IMR-90 (cell line): ENCODE measurements at regions not wholly inside any gene's neighbourhood (a gene's known extent, or its start where the extent isn't known, plus 50 kb on each side); places are given as distances from the start of the nearest gene placed in this dataset.

Experiments used
- ATAC-seq: fragments of 200-7000 bp; cut with Tn5 transposase; 2 replicates; pipeline ENCODE4 v1.9.1; 2020; ENCODE audit warnings: low read depth, mild to moderate bottlenecking, moderate library complexity
- BruUV-seq: library from RNA; stranded (reverse); fragments of 400-500 nt; replicated peaks from 2 replicates; lab custom pipeline; 2021; lab: Mats Ljungman, UMichigan
- CTCF ChIA-PET: fragments of 300-600 bp; formaldehyde crosslinking; extraction: SDS; loops from one replicate; lab custom pipeline; 2021; ENCODE audit warnings: antibody characterized with exemption; lab: Yijun Ruan, JAX
- POLR2A ChIA-PET: fragments of 300-600 bp; sonication (Branson Sonifier 250); formaldehyde crosslinking; loops from one replicate; lab custom pipeline; 2022; ENCODE audit warnings: antibody characterized with exemption; ENCODE audit not compliant: unreplicated experiment; lab: Charles Lee
- DNase-seq: peaks from one replicate; pipeline ENCODE4 v3.0.0; 2013
- H2AFZ ChIP-seq: replicated peaks from 2 replicates; pipeline ENCODE3; 2013; ENCODE audit warnings: low read length, mild to moderate bottlenecking; ENCODE audit not compliant: poor library complexity
- H2AK5ac ChIP-seq: 2 replicates; pipeline ENCODE4 v1.6.1; 2013; ENCODE audit warnings: low read depth, low read length, inconsistent platforms
- H2AK9ac ChIP-seq: replicated peaks from 2 replicates; pipeline ENCODE3; 2013; ENCODE audit warnings: mild to moderate bottlenecking, low read depth, low read length, moderate library complexity; ENCODE audit not compliant: poor library complexity
- H2BK120ac ChIP-seq: 2 replicates; pipeline ENCODE4 v1.6.1; 2013; ENCODE audit warnings: low read depth, low read length, inconsistent platforms
- H2BK15ac ChIP-seq: 3 replicates; pipeline ENCODE4 v1.6.1; 2013; ENCODE audit warnings: low read depth, low read length, inconsistent platforms
- H2BK20ac ChIP-seq: 2 replicates; pipeline ENCODE4 v1.6.1; 2013; ENCODE audit warnings: low read depth, mild to moderate bottlenecking, inconsistent platforms, low read length, moderate library complexity
- H2BK5ac ChIP-seq: 2 replicates; pipeline ENCODE4 v1.6.1; 2013; ENCODE audit warnings: mild to moderate bottlenecking, low read depth, low read length, inconsistent platforms; ENCODE audit not compliant: poor library complexity, severe bottlenecking
- H3K14ac ChIP-seq: replicated peaks from 2 replicates; pipeline ENCODE4 v1.6.1; 2013; ENCODE audit warnings: low read depth, low read length, inconsistent platforms
- H3K18ac ChIP-seq: 2 replicates; pipeline ENCODE4 v1.6.1; 2013; ENCODE audit warnings: low read depth, low read length, control low read depth
- H3K23ac ChIP-seq: 2 replicates; pipeline ENCODE4 v1.6.1; 2013; ENCODE audit warnings: low read depth, low read length, inconsistent platforms
- H3K27ac ChIP-seq: 2 replicates; pipeline ENCODE4 v1.5.1; 2013; ENCODE audit warnings: mild to moderate bottlenecking, control low read depth, low read length; ENCODE audit not compliant: insufficient read depth
- H3K27me3 ChIP-seq: 2 replicates; pipeline ENCODE4 v1.6.1; 2013; ENCODE audit warnings: low read length; ENCODE audit not compliant: control insufficient read depth, insufficient read depth
- H3K36me3 ChIP-seq: 2 replicates; pipeline ENCODE4 v1.6.1; 2013; ENCODE audit warnings: low read length, mixed read lengths; ENCODE audit not compliant: control insufficient read depth, insufficient read depth
- H3K4ac ChIP-seq: 2 replicates; pipeline ENCODE4 v1.6.1; 2013; ENCODE audit warnings: low read depth, low read length, inconsistent platforms
- H3K4me1 ChIP-seq: 2 replicates; pipeline ENCODE4 v1.6.1; 2013; ENCODE audit warnings: low read length, mixed read lengths; ENCODE audit not compliant: control insufficient read depth, insufficient read depth
- H3K4me2 ChIP-seq: 2 replicates; pipeline ENCODE4 v1.6.1; 2013; ENCODE audit warnings: low read depth, mild to moderate bottlenecking, control low read depth, low read length, moderate library complexity
- H3K4me3 ChIP-seq: 2 replicates; pipeline ENCODE4 v1.5.1; 2013; ENCODE audit warnings: low read depth, mild to moderate bottlenecking, control low read depth, low read length, moderate library complexity; ENCODE audit not compliant: insufficient read depth
- H3K56ac ChIP-seq: 2 replicates; pipeline ENCODE4 v1.6.1; 2013; ENCODE audit warnings: low read length, inconsistent platforms; ENCODE audit not compliant: insufficient read depth; ENCODE audit errors: extremely low read depth
- H3K79me1 ChIP-seq, 2 experiments: 2 replicates each; pipeline ENCODE4 v1.6.1; 2013; ENCODE audit warnings: low read length in 2 of 2, inconsistent platforms in 1 of 2, low read depth in 1 of 2
- H3K9ac ChIP-seq: 2 replicates; pipeline ENCODE4 v1.6.1; 2013; ENCODE audit warnings: low read depth, low read length, control low read depth
- H3K9me1 ChIP-seq: 2 replicates; pipeline ENCODE4 v1.6.1; 2013; ENCODE audit warnings: low read length, inconsistent platforms; ENCODE audit not compliant: insufficient read depth
- H3K9me3 ChIP-seq: 2 replicates; pipeline ENCODE4 v1.6.1; 2013; ENCODE audit warnings: low read length; ENCODE audit not compliant: control insufficient read depth, insufficient read depth
- H4K20me1 ChIP-seq: 2 replicates; pipeline ENCODE4 v1.6.1; 2013; ENCODE audit warnings: low read length, inconsistent platforms; ENCODE audit not compliant: insufficient read depth
- H4K5ac ChIP-seq: 2 replicates; pipeline ENCODE4 v1.6.1; 2013; ENCODE audit warnings: mild to moderate bottlenecking, low read depth, low read length, control low read depth
- H4K8ac ChIP-seq, 2 experiments: 2 replicates each; pipeline ENCODE4 v1.6.1; 2013; ENCODE audit warnings: low read depth in 2 of 2, low read length in 2 of 2, control low read depth in 1 of 2, inconsistent platforms in 1 of 2
- H4K91ac ChIP-seq: 2 replicates; pipeline ENCODE4 v1.6.1; 2013; ENCODE audit warnings: low read depth, low read length, inconsistent platforms; ENCODE audit not compliant: insufficient read depth
- BHLHE40 ChIP-seq: fragments of 150-350 bp; IDR thresholded peaks from 2 replicates; pipeline ENCODE4 v1.6.1; 2016; ENCODE audit warnings: mild to moderate bottlenecking, low read depth, low read length
- CHD1 ChIP-seq: IDR thresholded peaks from 2 replicates; pipeline ENCODE4 v1.6.1; 2012; ENCODE audit warnings: low read depth, low read length, improper control_type of control experiment
- CTCF ChIP-seq: conservative IDR thresholded peaks from 2 replicates; pipeline ENCODE4 v1.5.1; 2012; ENCODE audit warnings: mild to moderate bottlenecking, low read depth, low read length, improper control_type of control experiment
- MXI1 ChIP-seq: IDR thresholded peaks from 2 replicates; pipeline ENCODE4 v1.6.1; 2012; ENCODE audit warnings: low read depth, mild to moderate bottlenecking, low read length, moderate library complexity, borderline replicate concordance
- NFE2L2 ChIP-seq: fragments of 150-350 bp; IDR thresholded peaks from 2 replicates; pipeline ENCODE4 v1.6.1; 2016; ENCODE audit warnings: low read depth, mild to moderate bottlenecking, low read length
- WGBS, 2 experiments: methylation state at CpG; one replicate each; pipeline versions ENCODE4 v1.1.5 to v1.1.7; 2013; ENCODE audit warnings: missing lambda C conversion rate in 2 of 2; ENCODE audit not compliant: insufficient read length in 1 of 2; ENCODE audit errors: extremely low coverage in 2 of 2; 5-methylcytosine and 5-hydroxymethylcytosine counted together
- dilution Hi-C: fragments of 300-500 bp; cut with HindIII; formaldehyde crosslinking; loops from one replicate; pipeline ENCODE4 v1.14.3; 2018; ENCODE audit warnings: low sequenced_read_pairs; ENCODE audit not compliant: unreplicated experiment
- in situ Hi-C: fragments of 300-500 bp; cut with MboI; formaldehyde crosslinking; loops from 3 replicates; pipeline ENCODE4 v1.14.3; 2019; ENCODE audit warnings: low sequenced_read_pairs, inconsistent platforms, mixed read lengths
- intact Hi-C: fragments of 100-400 bp; cut with micrococcal nuclease; formaldehyde crosslinking; loops from 2 replicates; pipeline ENCODE4 v1.10.0; 2022

- H3K36me3 ChIP-seq, result no peaks in the 10 kb centered on the region
- peak overlapping the region; percentile 57 for H2AFZ ChIP-seq
- in situ Hi-C loops, result no loop called here
- H3K79me1 ChIP-seq, result no peaks in the 10 kb centered on the region
- peak overlapping the region; percentile 22; the same call in 1 of the 2 replicates for H3K56ac ChIP-seq
- H2BK20ac ChIP-seq, result peak overlapping the region; percentile 82
- peak overlapping the region; percentile 93 for H2BK15ac ChIP-seq
- H3K4me3 ChIP-seq, result no peak overlapping the region
- peak overlapping the region; percentile 79 for H3K14ac ChIP-seq
- no TSS peak for BruUV-seq
- ATAC-seq (peak; percentile 18; the same call in 1 of the 2 replicates), DNase-seq (peak; percentile 31)
- peaks cover 6% of the 10 kb centered on the region; the same call in 1 of the 2 replicates for H3K9me1 ChIP-seq
- H3K4me2 ChIP-seq, result peak overlapping the region; percentile 4; the same call in 1 of the 2 replicates
- dilution Hi-C loops, result no loop called here
- 0 out of 2 replicates have a peak overlapping the region, but pooled peaks have one; percentile 3 for H2AK5ac ChIP-seq
- 17% methylated on average over 1 of the region's 2 CpGs; no CpG with 5 or more reads in 1 of the 2 experiments for WGBS, 2 experiments
- no peak overlapping the region for H3K9ac ChIP-seq
- H4K91ac ChIP-seq, result peak overlapping the region; percentile 47; the same call in 1 of the 2 replicates
- intact Hi-C loops, result loop anchor here (2.0 to 5.0 kb wide), 2 partner anchors 91 to 153 kb away; no protein-coding TSS in a partner anchor
- ChIA-PET POLR2A (no interaction called here), CTCF (no interaction called here)
- H3K27ac ChIP-seq, result peak overlapping the region; percentile 20; the same call in 1 of the 2 replicates
- H3K27me3 ChIP-seq, result no peaks in the 10 kb centered on the region
- peak overlapping the region; percentile 69 for H3K23ac ChIP-seq
- peak overlapping the region; percentile 86 for H3K4ac ChIP-seq
- H3K9me3 ChIP-seq, result no peaks in the 10 kb centered on the region
- peak overlapping the region; percentile 65 for H2BK5ac ChIP-seq
- peak overlapping the region; percentile 92 for H2BK120ac ChIP-seq
- peak overlapping the region; percentile 69 for H3K18ac ChIP-seq
- H4K5ac ChIP-seq, result peak overlapping the region; percentile 5; the same call in 1 of the 2 replicates
- TF ChIP-seq BHLHE40 (no peak), NFE2L2 (no peak), CTCF (no peak), CHD1 (no peak), MXI1 (no peak)
- no peak overlapping the region for H2AK9ac ChIP-seq
- H4K8ac ChIP-seq, result peak overlapping the region; percentile 18 to 58; a peak in 3 of 4 replicates
- H3K4me1 ChIP-seq, result peaks cover 30% of the 10 kb centered on the region
- H4K20me1 ChIP-seq, result no peaks in the 10 kb centered on the region
Observed at GRCh38 chr12:91986084-91986483, 159.6 kb downstream of the BTG1 start.
